ENCODE measurements at regions not wholly inside any gene's neighbourhood (a gene's known extent, or its start where the extent isn't known, plus 50 kb on each side); places are given as distances from the start of the nearest gene placed in this dataset.
A peak's percentile ranks its signal among the peaks of the same experiment; 100 is the strongest.
"Not testable (repeated sequence)": the region's sequence is repeated elsewhere in the genome, so short reads cannot be mapped to it uniquely, and the experiment has no call there.

- H4K20me1 ChIP-seq (ENCODE audit: insufficient read depth, poor library complexity, severe bottlenecking); DNase-seq (ENCODE audit: low spot score); H3K79me2 ChIP-seq; H3K9me2 ChIP-seq (replicated peaks; ENCODE audit: insufficient read depth); H3K27ac ChIP-seq; H3K9me3 ChIP-seq (ENCODE audit: low read depth); H3K4me1 ChIP-seq (ENCODE audit: insufficient read depth); H3K36me3 ChIP-seq (replicated peaks; ENCODE audit: insufficient read depth, low read depth): not testable (repeated sequence)
- Histone ChIP-seq H3K4me3 (peak overlapping the region; percentile 29), H3K4me2 (peak overlapping the region; percentile 96), H2AFZ (peak overlapping the region; percentile 93), H3K27me3 (peaks cover 29% of the 10 kb centered on the region)
- peak; percentile 73 for TF ChIP-seq EZH2phosphoT487 (IDR thresholded peaks at IDR 0.05; ENCODE audit: low read depth, severe bottlenecking, unreplicated experiment)
- 3% methylated on average over 37 of the region's 85 CpGs for WGBS (ENCODE audit: low lambda C conversion rate, missing lambda C conversion rate)
Measured at GRCh38 chr7:65508581-65509367, 135.1 kb downstream of the ZNF92 start.

GRCh38 chr7:65509368-65510186 lies 135.9 kb downstream of the ZNF92 start:
- no peaks in the 10 kb centered on the region for H4K20me1 ChIP-seq (ENCODE audit: insufficient read depth, poor library complexity, severe bottlenecking)
- no peak for TF ChIP-seq CTCF (IDR thresholded peaks at IDR 0.05; ENCODE audit: poor library complexity)
- peak; percentile 99 for TF ChIP-seq EZH2 (IDR thresholded peaks at IDR 0.05; ENCODE audit: borderline replicate concordance)
- peak; percentile 72 for TF ChIP-seq EZH2phosphoT487 (IDR thresholded peaks at IDR 0.05; ENCODE audit: low read depth, severe bottlenecking, unreplicated experiment)
- peak overlapping the region; percentile 29 for H3K4me3 ChIP-seq
- no peaks in the 10 kb centered on the region for H3K9me2 ChIP-seq (replicated peaks; ENCODE audit: insufficient read depth)
- H2AFZ ChIP-seq, result peak overlapping the region; percentile 93
- H3K36me3 ChIP-seq (replicated peaks; ENCODE audit: insufficient read depth, low read depth), result no peaks in the 10 kb centered on the region
- no peak overlapping the region for H3K27ac ChIP-seq
- 5% methylated on average over 42 of the region's 85 CpGs for WGBS (ENCODE audit: low lambda C conversion rate, missing lambda C conversion rate)
- peaks cover 5% of the 10 kb centered on the region for H3K4me1 ChIP-seq (ENCODE audit: insufficient read depth)
- H3K9me3 ChIP-seq (ENCODE audit: low read depth), result peaks cover 5% of the 10 kb centered on the region
- no peaks in the 10 kb centered on the region for H3K79me2 ChIP-seq
- peak overlapping the region; percentile 96 for H3K4me2 ChIP-seq
- H3K27me3 ChIP-seq, result peaks cover 36% of the 10 kb centered on the region
- DNase-seq (ENCODE audit: low spot score), result no peak

GRCh38 chr7:65510187-65510538 lies 136.5 kb downstream of the ZNF92 start:
- not testable (repeated sequence) for H4K20me1 ChIP-seq (ENCODE audit: insufficient read depth, poor library complexity, severe bottlenecking); H3K9me2 ChIP-seq (replicated peaks; ENCODE audit: insufficient read depth); H3K79me2 ChIP-seq; H3K27ac ChIP-seq; DNase-seq (ENCODE audit: low spot score); H3K4me1 ChIP-seq (ENCODE audit: insufficient read depth); H3K9me3 ChIP-seq (ENCODE audit: low read depth); H3K36me3 ChIP-seq (replicated peaks; ENCODE audit: insufficient read depth, low read depth)
- peak overlapping the region; percentile 96 for H3K4me2 ChIP-seq
- peaks cover 38% of the 10 kb centered on the region for H3K27me3 ChIP-seq
- peak overlapping the region; percentile 29 for H3K4me3 ChIP-seq
- peak; percentile 16 for TF ChIP-seq EZH2phosphoT487 (IDR thresholded peaks at IDR 0.05; ENCODE audit: low read depth, severe bottlenecking, unreplicated experiment)
- peak overlapping the region; percentile 93 for H2AFZ ChIP-seq
- 29% methylated on average over 1 of the region's 1 CpG for WGBS (ENCODE audit: low lambda C conversion rate, missing lambda C conversion rate)

GRCh38 chr7:65519751-65520150 lies 146.1 kb downstream of the ZNF92 start:
- H3K27me3 ChIP-seq; H3K79me2 ChIP-seq; H3K36me3 ChIP-seq (replicated peaks; ENCODE audit: insufficient read depth, low read depth); H4K20me1 ChIP-seq (ENCODE audit: insufficient read depth, poor library complexity, severe bottlenecking); H3K4me3 ChIP-seq; H3K9me2 ChIP-seq (replicated peaks; ENCODE audit: insufficient read depth); H3K4me1 ChIP-seq (ENCODE audit: insufficient read depth); H3K4me2 ChIP-seq; H2AFZ ChIP-seq; H3K9me3 ChIP-seq (ENCODE audit: low read depth); H3K27ac ChIP-seq; DNase-seq (ENCODE audit: low spot score): not testable (repeated sequence)
- WGBS (ENCODE audit: low lambda C conversion rate, missing lambda C conversion rate), result no CpG with 5 or more reads among the region's 1 CpG

DNA sequence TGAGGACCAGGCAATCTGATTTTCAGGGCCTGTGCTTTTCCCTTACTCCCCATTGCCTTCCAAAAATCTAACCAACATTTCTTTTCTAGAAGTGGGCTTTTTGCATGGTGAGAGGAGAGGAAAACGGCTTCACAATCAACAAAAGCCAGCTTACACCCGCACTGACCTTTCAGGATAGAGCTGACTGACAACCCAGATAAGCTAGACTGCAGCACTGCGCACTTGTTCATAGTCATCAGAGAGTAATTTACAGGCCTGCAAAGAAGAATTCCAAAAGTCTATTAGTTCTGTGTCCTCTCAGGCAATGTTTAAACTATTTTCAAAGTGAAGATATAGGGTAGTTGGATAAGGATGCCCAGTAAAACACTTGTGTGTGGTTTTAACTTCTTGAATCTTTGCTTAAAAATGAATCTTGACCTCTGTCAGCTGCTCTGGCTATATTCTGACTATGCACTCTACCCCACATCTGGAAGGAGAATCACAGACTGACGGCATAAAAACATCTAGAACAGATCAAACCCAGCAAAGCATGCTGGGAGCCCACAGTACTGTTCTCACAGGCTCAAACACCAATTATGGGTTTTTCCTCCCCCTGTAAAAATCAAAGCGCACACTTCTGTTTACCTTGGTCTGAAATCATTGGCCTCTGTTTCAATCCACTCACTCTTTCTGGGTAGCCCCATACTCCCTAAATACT lies 172.0 kb downstream of the ZNF92 start:
- not testable (repeated sequence) for H3K9me2 ChIP-seq (replicated peaks; ENCODE audit: insufficient read depth); H3K27me3 ChIP-seq
- WGBS (ENCODE audit: low lambda C conversion rate, missing lambda C conversion rate), result no CpG with 5 or more reads among the region's 5 CpGs

GRCh38 chr7:65549589-65550443 lies 176.2 kb downstream of the ZNF92 start:
- H3K36me3 ChIP-seq (replicated peaks; ENCODE audit: insufficient read depth, low read depth); H4K20me1 ChIP-seq (ENCODE audit: insufficient read depth, poor library complexity, severe bottlenecking); H3K79me2 ChIP-seq; H3K27me3 ChIP-seq; DNase-seq (ENCODE audit: low spot score); H3K9me2 ChIP-seq (replicated peaks; ENCODE audit: insufficient read depth); H3K4me2 ChIP-seq; H2AFZ ChIP-seq; H3K27ac ChIP-seq; H3K9me3 ChIP-seq (ENCODE audit: low read depth); H3K4me3 ChIP-seq; H3K4me1 ChIP-seq (ENCODE audit: insufficient read depth): not testable (repeated sequence)
- no CpG with 5 or more reads among the region's 2 CpGs for WGBS (ENCODE audit: low lambda C conversion rate, missing lambda C conversion rate)

More for the DNA sequence above, 172.0 kb downstream of the ZNF92 start:
- not testable (repeated sequence) for DNase-seq (ENCODE audit: low spot score); H3K27ac ChIP-seq; H2AFZ ChIP-seq; H3K36me3 ChIP-seq (replicated peaks; ENCODE audit: insufficient read depth, low read depth); H3K79me2 ChIP-seq; H3K4me2 ChIP-seq; H3K4me3 ChIP-seq; H4K20me1 ChIP-seq (ENCODE audit: insufficient read depth, poor library complexity, severe bottlenecking); H3K4me1 ChIP-seq (ENCODE audit: insufficient read depth); H3K9me3 ChIP-seq (ENCODE audit: low read depth)

DNA sequence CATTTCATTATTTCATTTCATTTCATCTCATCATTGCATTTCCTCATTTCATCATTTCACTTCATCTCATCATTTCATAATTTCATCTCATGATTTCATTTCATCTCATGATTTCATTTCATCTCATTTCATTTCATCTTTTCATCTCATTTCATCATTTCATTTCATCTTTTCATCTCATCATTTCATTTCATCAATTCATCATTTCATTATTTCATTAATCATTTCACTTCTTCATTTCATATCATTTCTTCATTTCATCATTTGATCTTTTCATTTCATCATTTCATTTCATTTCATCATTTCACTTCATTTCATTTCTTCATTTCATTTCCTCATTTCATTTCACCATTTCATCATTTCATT lies 176.8 kb downstream of the ZNF92 start:
- H3K36me3 ChIP-seq (replicated peaks; ENCODE audit: insufficient read depth, low read depth); H3K4me2 ChIP-seq; H3K4me3 ChIP-seq; H3K79me2 ChIP-seq; DNase-seq (ENCODE audit: low spot score); H2AFZ ChIP-seq; H3K9me2 ChIP-seq (replicated peaks; ENCODE audit: insufficient read depth); H3K4me1 ChIP-seq (ENCODE audit: insufficient read depth); H3K27ac ChIP-seq; H4K20me1 ChIP-seq (ENCODE audit: insufficient read depth, poor library complexity, severe bottlenecking); H3K9me3 ChIP-seq (ENCODE audit: low read depth); H3K27me3 ChIP-seq: not testable (repeated sequence)
